Fibroblast of upper back skin (primary cell): ENCODE measurements at regions not wholly inside any gene's neighbourhood (a gene's known extent, or its start where the extent isn't known, plus 50 kb on each side); places are given as distances from the start of the nearest gene placed in this dataset.
A peak's percentile ranks its signal among the peaks of the same experiment; 100 is the strongest.
"Not testable (repeated sequence)": the region's sequence is repeated elsewhere in the genome, so short reads cannot be mapped to it uniquely, and the experiment has no call there.

Experiments used
- DNase-seq: peaks from one replicate; pipeline ENCODE4 v3.0.0-alpha.2; 2013

DNA sequence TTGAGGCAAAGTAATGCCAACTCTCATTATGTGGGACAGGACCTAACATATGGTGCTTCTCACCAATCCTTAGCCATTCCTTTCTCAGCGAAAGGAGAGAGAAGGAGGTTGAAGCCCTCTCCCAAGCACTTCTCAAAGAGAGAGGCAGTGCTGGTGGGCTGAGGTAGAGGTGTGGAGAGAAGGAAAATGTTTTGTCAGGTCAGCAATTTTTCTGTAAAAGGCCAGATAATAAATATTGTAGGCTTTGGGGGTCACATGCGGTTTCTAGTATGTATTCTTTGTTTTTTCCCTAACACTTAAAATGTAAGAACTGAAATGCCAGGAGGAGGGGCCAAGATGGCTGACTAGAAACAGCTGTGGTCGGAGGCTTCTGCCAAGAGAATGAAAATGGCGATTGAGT is 225.0 kb upstream of the NPY start:
- DNase-seq = no peak

GRCh38 chr7:24059775-24060174 is 224.2 kb upstream of the NPY start:
- DNase-seq = no peak

DNA sequence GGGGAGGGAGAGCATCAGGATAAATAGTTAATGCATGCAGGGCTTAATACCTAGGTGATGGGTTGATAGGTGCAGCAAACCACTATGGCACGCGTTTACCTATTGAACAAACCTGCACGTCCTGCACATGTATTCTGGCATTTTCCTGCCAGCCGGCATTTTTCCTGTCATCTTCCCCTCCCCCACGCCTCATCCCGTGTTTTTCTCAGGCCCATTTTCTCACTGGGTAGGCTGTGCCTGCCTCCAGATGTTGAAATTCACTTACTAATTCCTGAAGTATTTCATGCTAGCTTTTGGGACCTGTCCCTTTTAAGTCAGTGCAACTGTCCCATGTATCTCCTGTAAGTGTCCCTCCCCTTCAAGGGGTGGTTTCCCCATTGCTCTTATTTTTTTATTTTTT is 220.3 kb upstream of the NPY start:
- DNase-seq = no peak

DNA sequence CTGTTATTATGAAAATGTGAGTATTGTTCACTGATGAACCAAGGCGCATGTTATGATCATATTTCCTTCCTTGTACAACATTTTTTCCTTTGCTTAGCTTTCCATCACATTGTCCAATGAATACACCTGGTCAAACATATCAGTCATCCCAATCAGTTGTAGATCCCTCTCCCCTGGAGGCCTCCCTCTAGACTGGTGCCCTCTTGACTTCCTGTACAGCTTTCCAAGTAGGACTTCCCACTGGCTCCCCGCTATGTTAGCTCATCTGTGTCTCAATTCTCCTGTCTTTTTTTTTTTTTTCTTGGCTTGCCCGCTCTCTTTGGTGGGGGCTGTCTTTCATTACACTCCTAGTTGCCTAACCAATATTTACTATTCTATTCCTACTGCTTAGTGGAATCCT is 214.2 kb upstream of the NPY start:
- DNase-seq = no peak

DNA sequence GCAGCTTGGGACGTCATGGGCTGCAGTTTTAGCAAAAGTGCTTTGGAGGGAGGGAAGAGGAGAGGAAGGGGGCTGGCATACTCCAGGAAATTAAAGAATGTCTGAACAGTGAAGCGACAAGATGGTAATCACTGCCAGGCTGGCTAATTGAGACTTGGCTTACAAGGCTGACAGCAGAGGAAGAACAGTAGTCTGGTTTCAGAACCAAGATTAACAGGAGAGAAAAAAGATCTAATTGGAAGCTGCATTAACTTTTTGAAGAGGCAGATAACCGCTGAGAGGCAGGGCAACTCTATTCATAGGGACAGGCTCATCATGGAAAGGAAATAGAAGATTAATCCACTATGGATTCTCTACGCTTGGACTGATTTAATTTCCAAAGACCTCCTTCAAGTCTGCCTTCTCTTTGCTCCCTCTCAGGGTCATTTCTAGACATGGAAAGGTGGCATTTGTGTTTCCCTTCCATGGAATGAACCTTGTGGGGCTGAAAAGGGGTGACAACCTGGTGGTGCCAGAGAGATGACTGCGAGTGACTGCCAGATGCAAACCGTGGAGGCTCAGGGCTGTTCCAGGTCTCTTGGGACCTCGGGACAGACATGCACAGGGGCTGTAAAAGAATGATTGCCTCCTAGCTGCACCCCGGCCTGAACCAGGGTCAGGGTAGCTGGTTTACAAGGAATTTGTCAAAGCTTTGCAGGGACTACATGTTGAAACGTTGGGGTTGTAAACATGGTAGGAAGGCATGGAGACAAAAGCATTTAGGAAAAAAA is 210.2 kb upstream of the NPY start:
- DNase-seq = no peak

DNA sequence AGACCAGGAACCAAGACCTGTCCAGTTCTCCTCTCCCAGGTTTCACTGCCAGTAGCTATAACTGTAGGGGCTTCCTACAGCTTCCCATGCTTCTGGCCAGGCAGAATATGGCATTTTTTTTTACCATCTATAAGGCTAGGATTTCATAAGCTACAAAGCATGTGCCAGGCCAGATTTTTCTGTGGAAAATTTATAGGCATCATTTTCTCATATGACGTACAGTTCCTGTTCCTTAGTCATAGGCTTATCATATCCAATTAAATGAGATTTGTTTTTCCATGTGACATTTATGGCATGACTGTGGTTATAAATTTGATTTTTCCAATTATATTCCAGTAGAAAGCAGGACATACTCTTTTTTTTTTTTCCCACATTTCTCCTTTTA is 208.6 kb upstream of the NPY start:
- DNase-seq = no peak

DNA sequence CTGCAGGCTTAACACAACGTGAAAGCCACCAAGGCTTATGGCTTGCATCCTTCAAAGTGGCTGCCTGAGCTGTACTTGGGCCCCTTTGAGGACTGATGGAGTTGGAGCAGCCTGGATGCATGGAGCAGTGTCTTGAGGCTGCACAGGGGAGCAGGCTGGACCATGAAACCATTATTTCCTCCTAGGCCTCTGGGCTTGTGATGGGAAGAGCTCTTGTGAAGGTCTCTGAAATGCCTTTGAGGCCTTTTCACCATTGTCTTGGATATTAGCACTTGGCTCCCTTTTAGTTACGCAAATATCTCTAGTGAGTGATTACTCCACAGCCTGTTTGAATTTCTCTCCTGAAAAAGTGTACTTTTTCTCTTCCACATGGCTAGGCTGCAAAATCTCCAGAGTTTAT is 201.2 kb upstream of the NPY start:
- no peak for DNase-seq

- DNase-seq = no peak
Observed at GRCh38 chr7:24102988-24103387, 181.0 kb upstream of the NPY start.

DNA sequence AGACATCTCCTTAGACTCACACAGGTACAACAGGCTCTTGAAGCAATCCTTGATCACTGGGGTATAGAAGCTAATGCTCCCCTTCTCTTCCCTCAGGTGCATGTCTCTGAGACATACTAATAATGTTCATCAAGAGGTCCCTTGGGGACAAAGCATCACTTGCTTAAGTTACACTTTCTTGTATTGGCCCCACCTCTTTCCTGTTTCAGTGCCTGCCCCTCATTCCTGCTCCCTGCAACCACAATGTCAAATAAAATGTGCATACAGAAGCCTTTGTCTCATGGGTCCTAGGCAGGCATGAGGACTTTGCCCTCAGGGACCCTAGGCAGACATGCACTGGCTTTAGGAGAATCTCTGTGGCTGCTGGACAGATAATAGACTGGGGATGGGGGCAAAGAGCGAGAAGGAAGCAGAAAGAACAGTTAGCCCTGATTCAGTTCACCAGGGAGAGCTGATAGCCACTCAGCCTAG is 175.0 kb upstream of the NPY start:
- no peak for DNase-seq

DNA sequence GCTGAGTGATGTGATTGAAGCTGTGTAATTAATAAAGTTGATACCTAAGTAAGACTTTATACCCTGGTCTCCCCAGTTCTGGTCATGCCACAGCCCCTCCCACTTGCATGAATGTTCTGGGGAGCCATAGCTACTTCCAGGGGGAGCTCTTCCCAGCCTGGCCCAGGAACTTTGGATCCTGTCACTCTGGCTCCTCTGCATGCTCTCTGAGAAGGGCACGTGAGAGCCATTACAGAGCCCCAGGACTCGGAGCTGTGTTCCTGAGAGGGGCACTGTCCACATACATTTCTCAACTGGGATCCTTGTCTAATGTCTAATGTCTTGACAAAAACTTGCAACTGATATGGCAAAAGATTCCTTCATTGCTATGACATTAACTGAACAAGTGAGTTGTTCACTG is 173.9 kb upstream of the NPY start:
- DNase-seq = no peak

GRCh38 chr7:24113506-24113905 is 170.5 kb upstream of the NPY start:
- no peak for DNase-seq

GRCh38 chr7:24115661-24116060 is 168.3 kb upstream of the NPY start:
- DNase-seq = peak; percentile 36

DNA sequence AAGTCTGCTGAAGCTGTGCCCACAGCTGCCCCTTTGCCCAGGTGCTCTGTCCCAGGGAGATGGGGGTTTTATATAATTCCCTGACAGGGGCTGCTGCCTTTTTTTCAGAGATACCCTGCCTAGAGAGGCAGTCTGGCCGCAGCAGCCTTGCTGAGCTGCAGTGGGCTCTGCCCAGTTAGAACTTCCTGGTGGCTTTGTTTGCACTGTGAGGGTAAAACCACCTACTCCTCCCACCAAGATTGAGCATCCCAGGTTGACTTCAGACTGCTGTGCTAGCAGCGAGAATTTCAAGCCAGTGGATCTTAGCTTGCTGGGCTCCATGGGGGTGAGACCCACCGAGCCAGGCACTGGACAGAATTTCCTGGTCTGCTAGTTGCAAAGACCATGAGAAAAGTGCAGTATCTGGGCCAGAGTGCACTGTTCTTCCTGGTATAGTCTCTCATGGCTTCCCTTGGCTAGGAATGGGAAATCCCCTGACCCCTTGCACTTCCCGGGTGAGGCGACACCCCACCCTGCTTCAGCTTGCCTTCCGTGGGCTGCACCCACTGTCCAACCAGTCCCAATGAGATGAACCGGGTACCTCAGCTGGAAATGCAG is 166.0 kb upstream of the NPY start:
- not testable (repeated sequence) for DNase-seq

DNA sequence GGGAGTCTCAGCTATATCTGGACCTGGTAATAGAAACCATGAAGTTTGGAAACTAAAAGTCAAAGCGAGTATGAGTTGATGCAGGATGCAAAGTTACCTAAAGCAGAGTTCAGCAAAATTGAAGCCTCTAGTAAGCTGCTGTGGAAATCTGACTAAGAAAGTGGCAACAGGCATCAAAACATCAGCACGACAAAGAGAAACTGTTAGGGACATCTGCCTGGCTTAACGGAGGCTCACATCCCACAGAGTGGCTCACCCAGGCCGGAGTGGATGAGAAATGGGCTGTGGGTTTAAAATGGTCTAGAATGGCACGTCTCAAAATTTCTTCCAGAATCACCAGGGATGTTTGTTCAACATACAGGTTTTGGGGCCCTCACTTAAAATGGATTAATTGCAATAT is 164.1 kb upstream of the NPY start:
- no peak for DNase-seq

DNA sequence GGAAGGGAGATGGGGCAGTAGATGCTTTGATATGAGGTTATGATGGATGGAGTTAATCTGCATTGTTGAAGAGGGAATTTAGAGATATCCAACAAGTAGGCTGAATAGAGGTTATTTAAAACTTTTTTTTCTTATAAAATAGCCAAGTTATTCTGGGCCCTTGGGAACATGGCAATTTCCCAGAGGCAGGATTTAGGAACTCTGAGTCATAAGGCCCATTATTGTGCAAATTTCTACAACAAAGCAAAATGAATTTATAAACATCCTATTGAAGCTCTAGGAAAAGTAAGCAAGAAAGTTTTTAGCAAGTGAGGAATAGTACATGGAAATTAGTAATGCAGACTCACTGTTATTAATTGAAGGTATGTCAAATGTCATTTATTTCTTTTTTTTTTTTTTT is 160.9 kb upstream of the NPY start:
- peak; percentile 37 for DNase-seq

DNA sequence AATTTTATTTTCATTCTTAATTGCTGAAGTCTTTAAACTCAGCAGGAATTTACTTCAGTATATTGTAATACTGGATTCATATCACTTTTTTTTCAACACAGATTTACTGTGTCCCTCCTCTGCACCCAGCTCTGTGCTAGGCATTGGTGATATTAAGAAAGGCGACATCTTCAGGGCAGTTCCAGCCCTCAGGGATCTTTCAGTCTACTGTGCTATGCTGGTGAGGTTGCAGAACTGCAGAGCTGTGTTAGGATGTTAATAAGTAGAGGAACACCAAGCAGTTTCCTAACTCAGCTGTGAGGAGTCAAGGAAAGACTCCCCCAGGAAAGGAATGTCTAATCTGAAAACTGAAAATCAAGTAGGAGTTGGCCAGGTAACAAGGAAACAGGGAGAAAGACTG is 158.2 kb upstream of the NPY start:
- no peak for DNase-seq

DNA sequence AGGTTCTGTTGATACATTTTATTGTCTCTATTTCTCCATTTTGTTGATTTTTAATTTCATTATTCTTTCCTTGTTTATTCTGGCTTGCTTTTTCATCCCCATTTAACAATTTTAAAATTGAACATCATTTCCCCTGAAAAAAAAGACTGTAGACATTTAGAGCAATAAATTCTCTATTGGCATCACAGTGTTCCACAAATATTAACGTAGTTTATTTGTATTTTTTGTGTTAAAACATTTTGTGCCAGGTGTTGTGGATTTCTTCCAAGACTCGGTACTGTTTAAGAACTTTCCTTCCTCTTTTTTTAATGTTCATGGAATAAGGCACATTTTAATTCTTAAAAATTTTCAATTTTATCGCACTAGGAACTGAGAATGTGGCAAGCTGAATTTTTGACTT is 156.1 kb upstream of the NPY start:
- DNase-seq = no peak

DNA sequence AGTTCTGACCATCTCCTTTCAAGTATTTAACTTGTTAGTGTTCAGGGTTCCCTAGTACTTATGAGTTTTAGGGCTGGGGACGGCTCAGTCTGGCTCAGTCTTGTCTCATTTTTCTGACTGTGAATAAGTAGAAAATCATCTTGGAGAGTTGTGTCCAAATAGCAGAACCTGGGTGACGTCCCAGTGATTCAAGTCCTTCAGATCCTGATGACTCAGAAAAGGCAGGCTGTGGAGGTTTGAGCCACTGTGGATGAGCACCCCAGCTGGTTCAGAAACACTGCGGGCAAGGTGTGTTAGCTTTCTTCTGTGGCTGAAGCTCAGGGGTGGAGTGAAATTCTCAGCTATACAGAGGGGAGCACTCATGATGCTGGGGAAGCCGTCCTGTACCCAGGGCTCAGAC is 154.4 kb upstream of the NPY start:
- peak; percentile 80 for DNase-seq

DNA sequence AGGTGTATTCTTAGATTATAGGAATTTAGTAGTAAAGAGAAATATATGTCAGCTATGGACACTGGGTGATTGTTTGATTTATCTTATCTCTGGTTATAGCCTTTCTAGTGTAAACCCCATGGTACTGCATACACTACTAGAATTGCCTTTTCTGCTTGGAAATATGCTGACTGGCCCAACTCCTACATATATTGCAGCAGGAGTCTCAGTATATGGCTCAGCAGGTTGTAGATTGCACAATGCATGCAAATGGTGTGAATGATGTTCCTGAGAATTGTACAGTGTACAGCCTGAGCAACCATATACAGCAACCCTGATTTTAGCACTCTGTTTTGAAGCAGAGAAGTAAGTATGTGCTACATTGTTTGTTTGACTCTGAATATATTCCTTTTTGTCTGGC is 153.4 kb upstream of the NPY start:
- DNase-seq = no peak

DNA sequence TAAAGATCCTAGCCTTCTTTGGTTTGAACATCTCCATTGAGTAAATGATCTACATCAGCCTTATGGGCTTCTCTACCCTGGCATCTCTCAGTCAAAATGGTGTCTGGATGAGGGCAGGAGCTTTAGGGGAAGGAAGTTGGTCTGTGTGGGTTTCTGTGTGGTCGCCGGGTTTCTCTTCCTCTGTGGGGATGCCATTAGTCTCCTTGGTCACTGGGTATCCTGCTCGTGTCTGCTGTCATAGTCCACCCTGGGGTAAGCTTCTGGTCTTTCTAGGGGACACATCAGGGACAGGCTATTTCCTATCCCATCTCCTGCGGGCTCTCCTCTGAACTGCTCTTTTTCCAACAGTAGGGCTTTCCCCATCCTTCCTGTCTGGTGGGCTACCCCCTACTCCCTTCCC is 150.3 kb upstream of the NPY start:
- no peak for DNase-seq

DNA sequence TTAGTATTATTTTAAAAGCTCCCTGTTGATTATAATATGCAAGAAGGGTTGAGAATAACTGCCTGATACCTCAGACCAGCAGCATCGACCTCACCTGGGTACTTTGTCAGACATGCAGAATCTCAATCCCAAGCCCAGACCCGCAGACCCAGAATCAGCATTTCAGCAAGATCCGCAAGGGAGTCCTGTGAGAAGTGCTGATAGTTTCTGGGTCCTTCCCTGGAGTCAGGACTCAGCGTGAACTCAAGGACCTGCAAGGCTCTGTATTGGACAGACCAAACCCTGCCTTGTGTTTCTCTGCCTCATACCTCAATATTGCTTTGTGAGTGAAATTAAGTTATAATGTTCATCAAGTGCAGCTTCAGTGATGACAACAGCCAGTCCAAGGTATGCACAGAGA is 149.5 kb upstream of the NPY start:
- no peak for DNase-seq

DNA sequence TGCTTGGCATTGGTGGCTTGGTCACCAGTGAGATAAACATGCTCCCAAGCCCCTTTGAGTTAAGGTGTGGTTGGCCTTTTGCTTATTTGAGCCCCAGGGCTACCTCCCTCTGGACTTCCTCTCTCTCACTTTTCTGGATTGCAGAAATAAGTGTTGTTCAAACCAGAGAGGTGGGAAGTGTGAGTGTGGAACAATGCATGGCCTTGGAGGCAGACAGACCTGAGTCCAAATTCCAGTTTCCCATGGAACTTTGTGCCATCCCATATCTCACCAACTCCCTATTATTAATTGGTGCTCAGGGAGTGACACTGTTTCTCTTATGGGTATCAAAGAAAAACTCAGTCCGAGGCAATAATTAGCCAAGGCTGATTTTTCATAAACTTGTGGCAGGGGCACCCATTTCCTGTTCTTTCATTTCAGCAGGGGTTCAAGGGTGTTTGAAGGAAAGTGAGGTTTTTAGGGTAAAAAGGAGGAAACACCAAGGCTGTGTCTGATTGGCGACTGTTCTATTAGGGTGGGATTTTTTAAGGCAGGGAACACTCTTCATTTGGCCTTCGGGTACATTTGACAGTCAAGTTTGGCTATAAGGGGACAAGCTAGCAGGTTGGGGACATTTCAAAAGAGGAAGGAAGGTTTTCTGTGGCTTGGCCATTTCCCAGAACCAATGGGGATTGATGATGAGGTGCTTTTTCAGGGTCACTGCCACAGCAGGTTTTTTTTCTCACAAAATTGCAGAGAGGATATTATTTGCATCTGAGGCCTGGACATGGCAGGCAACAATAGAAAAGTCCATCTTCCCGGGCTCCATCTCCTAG is 148.8 kb upstream of the NPY start:
- DNase-seq = no peak

DNA sequence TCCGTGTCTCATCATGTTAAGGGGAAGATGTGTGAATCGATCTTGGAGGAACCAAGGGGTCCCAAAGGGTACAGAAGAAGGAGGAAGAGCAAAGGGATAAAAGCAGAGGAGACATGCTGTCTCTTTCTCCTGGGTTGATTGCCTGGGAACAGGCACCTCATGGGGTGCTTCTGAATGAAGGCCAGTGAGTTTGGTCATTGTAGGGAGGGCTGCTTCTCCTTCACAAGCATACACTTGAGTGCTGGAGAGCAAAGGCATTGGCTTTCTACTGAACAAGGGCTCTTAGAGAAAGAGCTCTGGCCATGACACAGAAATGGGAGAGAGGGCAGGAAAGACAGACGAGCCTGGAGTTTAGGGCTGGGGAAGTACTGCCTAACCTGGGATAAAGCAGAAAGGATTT is 146.7 kb upstream of the NPY start:
- DNase-seq = no peak

DNA sequence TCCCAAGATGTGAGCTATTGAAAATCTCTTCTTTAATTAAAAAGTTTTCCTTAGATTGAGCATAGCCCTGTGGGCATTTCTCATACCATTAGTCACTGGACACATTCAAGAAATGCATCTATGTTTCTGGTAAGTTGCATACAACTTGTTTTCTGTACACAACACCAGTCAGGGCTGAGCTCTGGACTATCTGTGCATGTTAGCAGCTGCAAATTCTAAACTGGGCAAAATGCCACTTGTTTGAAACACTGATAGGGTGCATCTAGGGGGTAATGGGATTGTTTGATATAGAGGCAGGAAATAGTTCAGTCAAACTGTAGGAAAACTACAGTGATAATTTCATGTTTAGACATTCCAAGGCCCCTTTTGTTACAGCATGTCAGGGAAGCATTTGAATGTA is 145.6 kb upstream of the NPY start:
- DNase-seq = peak; percentile 22
